GM12865 (cell line): ENCODE measurements at regions not wholly inside any gene's neighbourhood (a gene's known extent, or its start where the extent isn't known, plus 50 kb on each side); places are given as distances from the start of the nearest gene placed in this dataset.

Source experiments
- DNase-seq: peaks from one replicate; pipeline ENCODE4 v3.0.0; 2010; ENCODE audit warnings: low read depth
- H3K4me3 ChIP-seq: 2 replicates; pipeline ENCODE4 v1.5.1; 2011; ENCODE audit warnings: mild to moderate bottlenecking, low read depth, low read length, control low read depth
- TF ChIP-seq, protein P1 (sequence below): IDR thresholded peaks from 2 replicates; pipeline ENCODE4 v1.5.1; 2011; ENCODE audit warnings: low read length, control low read depth, low read depth, inconsistent platforms; ENCODE audit not compliant: insufficient read depth; ENCODE audit errors: missing control alignments

DNA sequence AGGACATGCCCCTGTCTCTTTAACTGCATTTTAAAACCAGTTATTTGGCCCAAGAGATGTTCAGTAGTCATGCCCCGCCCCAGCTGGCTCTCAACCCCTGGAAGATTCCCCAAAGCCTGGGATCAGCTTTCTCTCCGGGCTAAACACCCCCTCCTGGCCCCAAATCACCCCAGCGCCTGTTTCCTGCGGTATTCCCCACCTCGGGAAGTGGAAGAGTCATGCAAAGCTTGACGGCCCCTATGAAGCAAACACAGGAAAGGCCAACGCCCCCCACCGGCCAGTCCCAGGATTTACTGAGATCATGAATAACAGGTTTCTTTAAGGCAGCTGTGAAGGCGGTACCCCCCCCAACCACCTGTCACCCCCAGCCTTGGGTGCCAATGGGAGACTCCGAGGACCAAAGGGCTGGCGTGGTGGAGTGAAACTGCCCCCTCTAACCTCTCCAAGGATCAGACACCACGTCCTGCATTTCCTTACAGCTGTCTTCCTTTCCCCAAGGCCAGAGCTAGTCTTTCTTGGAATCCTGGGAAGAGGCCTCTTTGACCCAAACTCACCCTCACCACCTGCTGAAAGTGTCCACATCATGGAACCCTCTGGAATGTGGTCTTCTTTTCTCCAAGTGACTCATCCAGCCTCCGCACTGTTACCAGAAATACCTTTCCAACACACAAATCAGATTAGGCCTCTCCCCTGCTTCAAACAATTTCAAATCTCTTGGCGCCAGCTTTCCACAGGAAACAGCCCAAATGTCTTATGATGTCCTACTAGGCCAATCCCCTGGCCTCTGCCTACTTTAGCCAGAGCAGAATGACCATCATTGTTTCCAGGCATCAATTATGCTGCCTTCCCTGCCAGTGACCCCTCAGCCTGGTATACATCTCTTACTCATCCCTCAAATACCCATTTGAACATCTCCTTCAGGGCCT lies 301.5 kb downstream of the ZEB1 start:
- TF ChIP-seq, protein P1, sequence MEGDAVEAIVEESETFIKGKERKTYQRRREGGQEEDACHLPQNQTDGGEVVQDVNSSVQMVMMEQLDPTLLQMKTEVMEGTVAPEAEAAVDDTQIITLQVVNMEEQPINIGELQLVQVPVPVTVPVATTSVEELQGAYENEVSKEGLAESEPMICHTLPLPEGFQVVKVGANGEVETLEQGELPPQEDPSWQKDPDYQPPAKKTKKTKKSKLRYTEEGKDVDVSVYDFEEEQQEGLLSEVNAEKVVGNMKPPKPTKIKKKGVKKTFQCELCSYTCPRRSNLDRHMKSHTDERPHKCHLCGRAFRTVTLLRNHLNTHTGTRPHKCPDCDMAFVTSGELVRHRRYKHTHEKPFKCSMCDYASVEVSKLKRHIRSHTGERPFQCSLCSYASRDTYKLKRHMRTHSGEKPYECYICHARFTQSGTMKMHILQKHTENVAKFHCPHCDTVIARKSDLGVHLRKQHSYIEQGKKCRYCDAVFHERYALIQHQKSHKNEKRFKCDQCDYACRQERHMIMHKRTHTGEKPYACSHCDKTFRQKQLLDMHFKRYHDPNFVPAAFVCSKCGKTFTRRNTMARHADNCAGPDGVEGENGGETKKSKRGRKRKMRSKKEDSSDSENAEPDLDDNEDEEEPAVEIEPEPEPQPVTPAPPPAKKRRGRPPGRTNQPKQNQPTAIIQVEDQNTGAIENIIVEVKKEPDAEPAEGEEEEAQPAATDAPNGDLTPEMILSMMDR: peak; percentile 24
- peak; percentile 14 for DNase-seq
- no peak overlapping the region for H3K4me3 ChIP-seq

- TF ChIP-seq, protein P1: no peak
- DNase-seq: no peak
- no peak overlapping the region for H3K4me3 ChIP-seq
Measured at GRCh38 chr10:31619531-31620061, 300.6 kb downstream of the ZEB1 start.

DNA sequence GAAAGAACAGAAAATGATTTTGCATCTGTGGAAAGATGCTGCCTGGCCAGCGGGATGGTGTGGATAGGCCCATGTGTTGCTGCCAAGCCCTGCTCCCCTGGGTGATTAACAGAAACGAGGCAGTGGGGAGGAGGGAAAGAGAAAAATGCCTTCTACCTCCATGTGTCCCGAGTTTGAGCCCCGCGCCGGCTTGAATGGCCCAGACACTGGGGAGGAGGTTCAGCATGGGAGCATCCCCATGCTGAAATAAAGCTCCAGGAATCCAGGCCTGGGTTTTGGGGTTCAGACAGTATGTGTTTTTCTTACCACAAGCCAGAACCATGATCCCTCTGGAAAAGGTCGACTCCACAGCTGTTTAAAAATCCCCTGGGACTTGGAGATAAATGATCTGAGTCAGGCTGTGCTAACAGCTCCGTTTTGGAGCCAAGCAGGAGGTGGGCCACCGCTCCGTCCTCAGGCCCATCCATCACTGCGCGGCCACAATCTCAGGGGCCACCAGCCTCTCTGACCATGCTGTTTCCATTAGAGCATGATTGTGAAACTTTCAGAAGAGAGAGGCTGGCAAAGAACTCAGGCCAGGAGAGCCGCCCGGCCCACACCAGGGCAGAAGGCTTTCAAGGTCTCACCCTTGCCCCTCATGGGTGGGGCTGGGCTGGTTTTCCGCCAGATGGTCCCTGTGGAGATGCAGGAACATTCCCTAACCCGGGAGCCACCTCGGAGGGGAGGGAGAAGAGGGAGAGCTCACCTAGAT lies 299.7 kb downstream of the ZEB1 start:
- H3K4me3 ChIP-seq: no peak overlapping the region
- TF ChIP-seq, protein P1: no peak
- no peak for DNase-seq

DNA sequence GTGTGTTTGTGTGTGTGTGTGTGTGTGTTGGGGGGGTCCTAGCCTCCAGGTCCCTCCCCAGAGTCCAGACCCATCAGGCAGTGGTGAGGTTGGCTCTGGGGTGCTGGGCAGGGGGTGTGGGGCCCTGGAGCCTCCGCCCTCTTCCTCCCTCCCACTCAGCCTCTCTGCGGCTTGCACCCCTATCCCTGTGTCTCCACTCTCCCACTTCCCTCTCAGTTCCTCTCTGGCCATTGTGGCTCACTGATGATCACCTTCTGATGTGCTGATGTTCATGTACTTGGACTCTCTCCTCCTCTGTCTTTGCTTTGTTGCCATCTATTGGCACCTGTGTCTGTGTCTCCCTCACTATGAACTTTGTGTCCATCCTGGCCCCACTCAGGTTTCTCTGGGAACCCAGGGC lies 298.7 kb downstream of the ZEB1 start:
- no peak overlapping the region for H3K4me3 ChIP-seq
- TF ChIP-seq, protein P1: no peak
- no peak for DNase-seq

- TF ChIP-seq, protein P1: no peak
Measured at GRCh38 chr10:31617133-31617532, 298.1 kb downstream of the ZEB1 start.

GRCh38 chr10:31615129-31615528 lies 296.1 kb downstream of the ZEB1 start:
- no peak for DNase-seq
- TF ChIP-seq, protein P1: no peak
- H3K4me3 ChIP-seq: no peak overlapping the region

More at GRCh38 chr10:31617133-31617532, 298.1 kb downstream of the ZEB1 start:
- DNase-seq: no peak
- H3K4me3 ChIP-seq: no peak overlapping the region
